Frontal cortex (tissue), 3 donors: ENCODE measurements at regions not wholly inside any gene's neighbourhood (a gene's known extent, or its start where the extent isn't known, plus 50 kb on each side); places are given as distances from the start of the nearest gene placed in this dataset.
"Not testable (repeated sequence)": the region's sequence is repeated elsewhere in the genome, so short reads cannot be mapped to it uniquely, and the experiment has no call there.

Experiments used
- DNase-seq, 2 donors: peaks; one replicate each; pipeline ENCODE4 v3.0.0; 2012; ENCODE audit warnings: low spot score in 2 of 2
- FAIRE-seq: peaks from 2 replicates; lab custom pipeline; 2012; peaks lifted over from hg19 to GRCh38; lab: Jason Lieb, UNC
- donor health status: control.
- donor health status: control.
- donor health status: control.

DNA sequence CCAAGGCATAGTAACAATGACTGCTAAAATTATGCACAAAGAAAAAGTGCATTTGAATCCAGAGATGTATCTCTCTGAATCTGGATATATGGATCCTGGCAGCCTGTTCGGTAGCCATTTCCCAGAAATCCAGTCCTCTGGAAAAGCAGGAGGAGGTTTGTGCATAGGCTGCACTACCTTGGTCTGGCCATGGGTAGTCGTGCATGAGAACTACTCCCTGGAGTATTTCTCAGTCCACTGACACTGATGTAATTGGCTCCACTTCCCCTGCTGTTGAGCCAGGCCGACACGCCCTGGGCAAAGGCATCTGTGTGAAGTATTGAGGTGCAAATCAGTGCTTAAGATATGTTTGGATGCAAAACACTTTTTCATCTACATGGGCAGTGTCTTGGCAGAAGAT, 2793.8 kb downstream of the RPIA start:
- not testable (repeated sequence) for FAIRE-seq, DNase-seq

DNA sequence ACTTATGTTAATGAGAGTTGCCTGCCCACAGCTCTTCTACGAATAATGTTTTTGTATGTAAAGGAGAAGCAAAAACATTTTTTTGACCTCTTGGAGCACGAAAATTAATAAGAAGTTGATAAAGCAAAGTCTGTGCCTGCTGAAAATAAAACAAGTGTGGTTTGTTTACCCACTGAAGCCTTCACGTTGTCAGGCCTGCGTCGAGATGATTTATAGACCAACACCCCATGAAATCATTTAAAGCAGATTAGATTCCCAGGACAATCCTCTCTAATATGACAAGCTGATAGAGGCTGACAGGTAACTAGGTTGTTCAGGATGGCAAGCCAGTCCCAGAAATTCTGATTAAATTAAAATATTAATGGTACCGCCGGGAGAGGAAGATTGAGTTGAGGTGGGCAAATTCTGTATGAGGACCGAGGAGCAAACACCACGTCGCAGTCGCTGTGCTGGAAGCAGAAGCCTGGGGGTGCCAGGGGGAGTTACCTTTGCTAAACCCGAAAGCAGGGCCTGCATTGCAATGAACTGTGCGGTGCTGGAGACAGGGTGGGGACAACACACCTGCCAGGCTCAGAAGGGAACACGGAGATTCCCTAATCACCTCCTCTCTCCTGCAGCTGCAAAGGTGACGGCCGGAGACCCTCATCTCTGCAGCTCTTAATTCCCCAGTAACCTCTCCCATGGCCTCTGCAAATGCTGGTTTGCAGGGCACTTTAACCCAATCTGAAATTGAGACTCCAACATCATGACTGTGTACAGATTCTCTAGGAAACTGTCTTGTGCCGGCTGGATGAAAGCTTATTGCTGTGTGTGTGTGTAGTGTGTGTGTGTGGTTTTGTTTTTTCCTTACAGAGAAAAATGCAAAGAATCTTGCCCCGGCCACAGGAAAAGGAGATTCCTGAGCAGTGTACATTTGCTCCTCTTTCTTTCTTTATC, 2805.9 kb downstream of the RPIA start:
- not testable (repeated sequence) for DNase-seq, FAIRE-seq

DNA sequence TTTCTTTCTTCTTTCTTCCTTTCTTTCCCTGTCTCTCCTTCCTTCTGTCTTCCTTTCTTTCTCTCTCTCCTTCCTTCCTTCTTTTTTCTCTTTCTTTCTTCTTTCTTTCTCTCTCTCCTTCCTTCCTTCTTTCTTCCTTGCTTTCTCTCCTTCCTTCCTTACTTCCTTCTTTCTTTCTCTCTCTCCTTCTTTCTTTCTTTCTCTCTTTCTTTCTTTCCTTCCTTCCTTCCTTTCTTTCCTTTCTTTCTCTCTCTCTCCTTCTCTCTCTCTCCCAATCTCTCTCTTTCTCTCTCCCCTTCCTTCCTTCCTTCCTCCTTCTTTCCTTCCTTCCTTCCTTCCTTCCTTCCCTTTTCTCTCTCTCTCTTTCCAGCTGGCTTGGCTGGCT, 2806.6 kb downstream of the RPIA start:
- DNase-seq, FAIRE-seq: not testable (repeated sequence)

DNA sequence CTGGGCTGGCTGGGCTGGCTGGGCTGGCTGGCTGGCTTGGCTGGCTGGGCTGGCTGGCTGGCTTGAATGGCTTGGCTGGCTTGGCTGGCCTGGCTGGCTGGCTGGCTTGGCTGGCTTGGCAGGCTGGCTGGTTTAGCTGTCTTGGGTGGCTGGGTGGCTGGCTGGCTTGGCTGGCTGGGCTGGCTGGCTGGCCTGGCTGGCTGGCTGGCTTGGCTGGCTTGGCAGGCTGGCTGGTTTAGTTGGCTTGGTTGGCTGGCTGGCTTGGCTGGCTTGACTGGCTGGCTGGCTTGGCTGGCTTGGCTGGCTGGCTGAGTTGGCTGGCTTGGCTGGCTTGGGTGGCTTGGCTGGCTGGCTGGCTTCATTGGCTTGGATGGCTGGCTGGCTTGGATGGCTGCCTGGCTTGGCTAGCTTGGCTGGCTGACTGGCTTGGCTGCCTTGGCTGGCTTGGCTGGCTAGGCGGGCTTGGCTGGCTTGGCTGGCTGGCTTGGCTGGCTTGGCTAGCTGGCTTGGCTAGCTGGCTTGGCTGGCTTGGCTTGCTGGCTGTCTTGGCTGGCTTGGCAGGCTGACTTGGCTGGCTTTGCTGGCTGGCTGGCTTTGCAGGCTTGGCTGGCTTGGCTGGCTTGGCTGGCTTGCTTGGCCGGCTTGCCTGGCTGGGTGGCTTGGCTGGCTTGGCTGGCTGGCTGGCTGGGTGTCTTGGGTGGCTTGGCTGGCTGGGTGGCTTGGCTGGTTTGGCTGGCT, 2807.2 kb downstream of the RPIA start:
- DNase-seq, FAIRE-seq: not testable (repeated sequence)

DNA sequence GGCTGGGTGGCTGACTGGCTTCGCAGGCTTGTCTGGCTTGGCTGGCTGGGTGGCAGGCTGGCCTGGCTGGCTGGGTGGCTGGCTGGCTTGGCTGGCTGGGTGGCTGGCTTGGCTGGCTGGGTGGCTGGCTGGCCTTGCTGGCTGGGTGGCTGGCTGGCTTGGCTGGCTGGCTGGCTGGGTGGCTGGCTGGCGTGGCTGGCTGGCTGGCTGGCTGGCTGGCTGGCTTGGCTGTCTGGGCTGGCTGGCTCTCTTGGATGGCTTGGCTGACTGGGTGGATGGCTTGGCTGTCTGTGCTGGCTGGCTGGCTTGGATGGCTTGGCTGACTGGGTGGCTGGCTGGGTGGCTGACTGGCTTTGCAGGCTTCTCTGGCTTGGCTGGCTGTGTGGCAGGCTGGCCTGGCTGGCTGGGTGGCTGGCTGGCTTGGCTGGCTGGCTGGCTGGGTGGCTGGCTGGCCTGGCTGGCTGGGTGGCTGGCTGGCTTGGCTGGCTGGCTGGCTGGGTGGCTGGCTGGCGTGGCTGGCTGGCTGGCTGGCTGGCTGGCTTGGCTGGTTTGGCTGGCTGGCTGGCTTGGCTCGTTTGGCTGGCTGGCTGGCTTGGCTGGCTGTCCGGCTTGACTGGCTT, 2808.1 kb downstream of the RPIA start:
- DNase-seq, FAIRE-seq: not testable (repeated sequence)

DNA sequence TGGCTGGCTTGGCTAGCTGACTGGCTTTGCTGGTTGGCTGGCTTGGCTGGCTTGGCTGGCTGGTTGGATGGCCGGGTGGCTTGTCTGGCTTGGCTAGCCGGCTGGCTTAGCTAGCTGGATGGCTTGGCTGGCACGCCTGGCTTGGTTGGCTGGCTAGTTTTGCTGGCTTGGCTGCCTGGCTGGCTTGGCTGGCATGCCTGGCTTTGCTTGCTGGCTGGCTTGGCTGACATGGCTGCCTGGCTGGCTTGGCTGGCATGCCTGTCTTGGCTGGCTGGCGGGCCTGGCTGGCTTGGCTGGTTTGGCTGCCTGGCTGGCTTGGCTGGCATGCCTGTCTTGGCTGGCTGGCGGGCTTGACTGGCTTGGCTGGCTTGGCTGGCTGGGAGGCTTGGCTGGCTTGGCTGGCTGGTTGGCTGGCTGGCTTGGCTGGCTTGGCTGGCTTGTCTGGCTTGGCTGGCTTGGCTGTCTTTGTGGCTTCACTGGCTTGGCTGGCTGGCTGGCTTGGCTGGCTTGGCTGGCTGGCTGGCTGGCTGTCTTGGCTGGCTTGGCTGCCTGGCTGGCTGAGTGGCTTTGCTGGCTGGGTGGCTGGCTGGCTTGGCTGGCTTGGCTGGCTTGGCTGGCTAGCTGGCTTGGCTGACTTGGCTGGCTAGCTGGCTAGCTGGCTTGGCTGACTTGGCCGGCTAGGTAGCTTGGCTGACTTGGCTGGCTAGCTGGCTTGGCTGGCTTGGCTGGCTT, 2808.9 kb downstream of the RPIA start:
- FAIRE-seq, DNase-seq: not testable (repeated sequence)

DNA sequence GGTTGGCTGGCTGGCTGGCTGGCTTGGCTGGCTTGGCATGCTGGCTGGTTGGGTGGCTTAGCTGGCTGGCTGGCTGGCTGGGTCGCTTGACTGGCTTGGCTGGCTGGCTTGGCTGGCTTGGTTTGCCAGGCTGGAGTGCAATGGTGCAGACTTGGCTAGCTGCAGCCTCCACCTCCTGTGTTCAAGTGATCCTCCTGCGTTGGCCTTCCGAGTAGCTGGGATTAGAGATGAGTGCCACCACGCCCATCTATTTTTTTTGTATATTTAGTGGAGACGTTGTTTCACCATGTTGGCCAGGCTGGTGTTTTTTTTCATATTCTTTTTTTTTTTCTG, 2809.5 kb downstream of the RPIA start:
- not testable (repeated sequence) for DNase-seq, FAIRE-seq

DNA sequence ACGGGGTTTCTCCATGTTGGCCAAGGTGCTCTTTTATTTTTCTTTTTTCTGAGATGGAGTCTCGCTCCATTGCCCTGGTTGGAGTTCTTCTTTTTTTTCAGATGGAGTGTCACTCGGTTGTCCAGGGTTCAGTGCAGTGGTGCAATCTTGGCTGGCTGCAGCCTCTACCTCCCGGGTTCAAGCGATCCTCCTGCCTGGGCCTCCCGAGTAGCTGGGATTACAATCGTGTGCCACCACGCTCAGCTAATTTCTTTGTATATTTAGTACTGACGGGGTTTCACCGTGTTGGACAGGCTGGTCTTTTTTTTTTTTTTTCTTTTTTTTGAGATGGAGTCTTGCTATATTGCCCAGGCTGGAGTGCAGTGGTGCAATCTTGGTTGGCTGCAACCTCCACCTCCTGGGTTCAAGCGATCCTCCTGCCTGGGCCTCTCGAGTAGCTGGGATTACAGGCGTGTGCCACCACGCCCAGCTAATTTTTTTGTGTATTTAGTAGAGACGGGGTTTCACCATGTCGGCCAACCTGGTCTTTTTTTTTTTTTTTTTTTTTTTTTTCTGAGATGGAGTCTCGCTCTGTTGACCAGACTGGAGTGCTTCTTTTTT, 2810.1 kb downstream of the RPIA start:
- FAIRE-seq, DNase-seq: not testable (repeated sequence)

DNA sequence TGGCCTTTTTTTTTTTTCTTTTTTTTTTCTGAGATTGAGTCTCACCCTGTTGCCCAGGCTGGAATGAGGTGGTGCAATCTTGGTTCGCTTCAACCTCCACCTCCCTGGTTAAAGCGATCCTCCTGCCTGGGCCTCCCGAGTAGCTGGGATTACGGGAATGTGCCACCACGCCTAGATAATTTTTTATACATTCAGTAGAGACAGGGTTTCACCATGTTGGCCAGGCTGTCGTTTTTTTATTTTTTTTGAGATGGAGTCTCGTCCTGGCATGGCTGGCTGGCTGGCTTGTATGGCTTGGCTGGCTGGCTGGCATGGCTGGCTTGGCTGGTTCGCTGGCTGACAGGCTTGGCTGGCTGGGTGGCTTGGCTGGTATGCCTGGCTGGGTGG, 2812.1 kb downstream of the RPIA start:
- FAIRE-seq, result not testable (repeated sequence)

DNA sequence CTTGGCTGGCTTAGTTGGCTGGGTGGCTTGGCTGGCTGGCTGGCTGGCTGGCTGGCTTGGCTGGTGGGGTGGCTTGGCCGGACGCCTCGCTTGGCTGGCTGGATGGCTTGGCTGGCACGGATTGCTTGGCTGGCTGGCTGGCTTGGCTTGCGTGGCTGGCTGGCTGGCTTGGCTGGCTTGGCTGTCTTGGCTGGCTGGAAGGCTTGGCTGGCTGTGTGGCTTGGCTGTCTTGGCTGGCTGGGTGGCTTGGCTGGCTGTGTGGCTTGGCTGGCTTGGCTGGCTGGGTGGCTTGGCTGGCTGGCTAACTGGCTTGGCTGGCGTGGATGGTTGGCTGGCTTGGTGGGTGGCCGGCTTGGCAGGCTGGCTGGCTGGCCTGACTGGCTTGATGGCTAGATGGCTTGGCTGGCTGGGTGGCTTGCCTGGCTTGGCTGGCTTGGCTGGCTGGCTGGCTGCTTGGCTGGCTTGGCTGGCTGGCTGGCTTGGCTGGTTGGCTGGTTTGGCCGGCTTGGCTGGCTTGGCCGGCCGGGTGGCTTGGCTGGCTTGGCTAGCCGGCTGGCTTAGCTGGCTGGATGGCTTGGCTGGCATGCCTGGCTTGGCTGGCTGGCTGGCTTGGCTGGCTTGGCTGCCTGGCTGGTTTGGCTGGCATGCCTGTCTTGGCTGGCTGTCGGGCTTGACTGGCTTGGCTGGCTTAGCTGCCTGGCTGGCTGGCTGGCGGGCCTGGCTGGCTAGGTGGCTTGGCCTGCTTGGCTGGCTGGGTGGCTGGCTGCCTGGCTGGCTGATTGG, 2812.7 kb downstream of the RPIA start:
- not testable (repeated sequence) for DNase-seq, FAIRE-seq

More for the DNA sequence above, 2812.1 kb downstream of the RPIA start:
- DNase-seq, result not testable (repeated sequence)

DNA sequence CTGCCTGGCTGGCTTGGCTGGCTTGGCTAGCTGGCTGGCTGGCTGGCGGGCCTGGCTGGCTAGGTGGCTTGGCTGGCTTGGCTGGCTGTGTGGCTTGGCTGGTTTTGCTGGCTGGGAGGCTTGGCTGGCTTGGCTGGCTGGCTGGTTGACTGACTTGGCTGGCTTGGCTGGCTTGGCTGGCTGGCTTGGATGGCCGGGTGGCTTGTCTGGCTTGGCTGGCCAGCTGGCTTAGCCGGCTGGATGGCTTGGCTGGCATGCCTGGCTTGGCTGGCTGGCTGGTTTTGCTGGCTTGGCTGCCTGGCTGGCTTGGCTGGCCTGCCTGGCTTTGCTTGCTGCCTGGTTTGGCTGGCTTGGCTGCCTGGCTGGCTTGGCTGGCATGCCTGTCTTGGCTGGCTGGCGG, 2817.3 kb downstream of the RPIA start:
- FAIRE-seq, DNase-seq: not testable (repeated sequence)

DNA sequence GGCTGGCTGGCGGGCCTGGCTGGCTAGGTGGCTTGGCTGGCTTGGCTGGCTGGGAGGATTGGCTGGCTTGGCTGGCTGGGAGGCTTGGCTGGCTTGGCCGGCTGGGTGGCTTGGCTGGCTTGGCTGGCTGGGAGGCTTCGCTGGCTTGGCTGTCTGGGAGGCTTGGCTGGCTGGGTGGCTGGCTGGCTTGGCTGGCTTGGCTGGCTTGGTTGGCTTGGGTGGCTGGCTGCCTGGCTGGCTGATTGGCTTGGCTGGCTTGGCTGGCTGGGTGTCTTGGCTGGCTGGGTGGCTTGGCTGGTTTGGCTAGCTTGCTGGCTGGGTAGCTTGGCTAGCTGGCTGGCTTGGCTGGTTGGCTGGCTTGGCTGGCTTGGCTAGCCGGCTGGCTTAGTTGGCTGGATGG, 2817.8 kb downstream of the RPIA start:
- FAIRE-seq, DNase-seq: not testable (repeated sequence)

DNA sequence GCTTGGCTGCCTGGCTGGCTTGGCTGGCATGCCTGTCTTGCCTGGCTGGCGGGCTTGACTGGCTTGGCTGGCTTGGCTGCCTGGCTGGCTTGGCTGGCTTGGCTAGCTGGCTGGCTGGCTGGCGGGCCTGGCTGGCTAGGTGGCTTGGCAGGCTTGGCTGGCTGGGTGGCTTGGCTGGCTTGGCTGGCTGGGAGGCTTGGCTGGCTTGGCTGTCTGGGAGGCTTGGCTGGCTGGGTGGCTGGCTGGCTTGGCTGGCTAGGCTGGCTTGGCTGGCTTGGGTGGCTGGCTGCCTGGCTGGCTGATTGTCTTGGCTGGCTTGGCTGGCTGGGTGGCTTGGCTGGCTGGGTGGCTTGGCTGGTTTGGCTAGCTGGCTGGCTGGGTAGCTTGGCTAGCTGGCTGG, 2819.7 kb downstream of the RPIA start:
- not testable (repeated sequence) for DNase-seq, FAIRE-seq

DNA sequence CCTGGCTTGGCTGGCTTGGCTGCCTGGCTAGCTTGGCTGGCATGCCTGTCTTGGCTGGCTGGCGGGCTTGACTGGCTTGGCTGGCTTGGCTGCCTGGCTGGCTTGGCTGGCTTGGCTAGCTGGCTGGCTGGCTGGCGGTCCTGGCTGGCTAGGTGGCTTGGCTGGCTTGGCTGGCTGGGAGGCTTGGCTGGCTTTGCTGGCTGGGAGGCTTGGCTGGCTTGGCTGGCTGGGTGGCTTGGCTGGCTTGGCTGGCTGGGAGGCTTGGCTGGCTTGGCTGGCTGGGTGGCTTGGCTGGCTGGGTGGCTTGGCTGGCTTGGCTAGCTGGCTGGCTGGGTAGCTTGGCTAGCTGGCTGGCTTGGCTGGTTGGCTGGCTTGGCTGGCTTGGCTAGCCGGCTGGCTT, 2824.5 kb downstream of the RPIA start:
- FAIRE-seq, DNase-seq: not testable (repeated sequence)

DNA sequence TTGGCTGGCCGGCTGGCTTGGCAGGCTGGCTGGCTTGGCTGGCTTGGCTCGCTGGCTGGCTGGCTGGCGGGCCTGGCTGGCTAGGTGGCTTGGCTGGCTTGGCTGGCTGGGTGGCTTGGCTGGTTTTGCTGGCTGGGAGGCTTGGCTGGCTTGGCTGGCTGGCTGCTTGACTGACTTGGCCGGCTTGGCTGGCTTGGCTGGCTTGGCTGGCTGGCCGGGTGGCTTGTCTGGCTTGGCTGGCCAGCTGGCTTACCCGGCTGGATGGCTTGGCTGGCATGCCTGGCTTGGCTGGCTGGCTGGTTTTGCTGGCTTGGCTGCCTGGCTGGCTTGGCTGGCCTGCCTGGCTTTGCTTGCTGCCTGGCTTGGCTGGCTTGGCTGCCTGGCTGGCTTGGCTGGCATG, 2825.2 kb downstream of the RPIA start:
- FAIRE-seq, DNase-seq: not testable (repeated sequence)

DNA sequence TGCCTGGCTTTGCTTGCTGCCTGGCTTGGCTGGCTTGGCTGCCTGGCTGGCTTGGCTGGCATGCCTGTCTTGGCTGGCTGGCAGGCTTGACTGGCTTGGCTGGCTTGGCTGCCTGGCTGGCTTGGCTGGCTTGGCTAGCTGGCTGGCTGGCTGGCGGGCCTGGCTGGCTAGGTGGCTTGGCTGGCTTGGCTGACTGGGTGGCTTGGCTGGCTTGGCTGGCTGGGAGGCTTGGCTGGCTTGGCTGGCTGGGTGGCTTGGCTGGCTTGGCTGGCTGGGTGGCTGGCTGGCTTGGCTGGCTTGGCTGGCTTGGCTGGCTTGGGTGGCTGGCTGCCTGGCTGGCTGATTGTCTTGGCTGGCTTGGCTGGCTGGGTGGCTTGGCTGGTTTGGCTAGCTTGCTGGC, 2826.4 kb downstream of the RPIA start:
- DNase-seq, FAIRE-seq: not testable (repeated sequence)

DNA sequence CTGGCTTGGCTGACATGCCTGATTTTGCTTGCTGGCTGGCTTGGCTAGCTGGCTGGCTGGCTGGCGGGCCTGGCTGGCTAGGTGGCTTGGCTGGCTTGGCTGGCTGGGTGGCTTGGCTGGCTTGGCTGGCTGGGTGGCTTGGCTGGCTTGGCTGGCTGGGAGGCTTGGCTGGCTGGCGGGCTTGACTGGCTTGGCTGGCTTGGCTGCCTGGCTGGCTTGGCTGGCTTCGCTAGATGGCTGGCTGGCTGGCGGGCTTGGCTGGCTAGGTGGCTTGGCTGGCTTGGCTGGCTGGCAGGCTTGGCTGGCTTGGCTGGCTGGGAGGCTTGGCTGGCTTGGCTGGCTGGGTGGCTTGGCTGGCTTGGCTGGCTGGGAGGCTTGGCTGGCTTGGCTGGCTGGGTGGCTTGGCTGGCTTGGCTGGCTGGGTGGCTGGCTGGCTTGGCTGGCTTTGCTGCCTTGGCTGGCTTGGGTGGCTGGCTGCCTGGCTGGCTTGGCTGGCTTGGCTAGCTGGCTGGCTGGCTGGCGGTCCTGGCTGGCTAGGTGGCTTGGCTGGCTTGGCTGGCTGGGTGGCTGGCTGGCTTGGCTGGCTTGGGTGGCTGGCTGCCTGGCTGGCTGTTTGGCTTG, 2827.0 kb downstream of the RPIA start:
- DNase-seq, FAIRE-seq: not testable (repeated sequence)

DNA sequence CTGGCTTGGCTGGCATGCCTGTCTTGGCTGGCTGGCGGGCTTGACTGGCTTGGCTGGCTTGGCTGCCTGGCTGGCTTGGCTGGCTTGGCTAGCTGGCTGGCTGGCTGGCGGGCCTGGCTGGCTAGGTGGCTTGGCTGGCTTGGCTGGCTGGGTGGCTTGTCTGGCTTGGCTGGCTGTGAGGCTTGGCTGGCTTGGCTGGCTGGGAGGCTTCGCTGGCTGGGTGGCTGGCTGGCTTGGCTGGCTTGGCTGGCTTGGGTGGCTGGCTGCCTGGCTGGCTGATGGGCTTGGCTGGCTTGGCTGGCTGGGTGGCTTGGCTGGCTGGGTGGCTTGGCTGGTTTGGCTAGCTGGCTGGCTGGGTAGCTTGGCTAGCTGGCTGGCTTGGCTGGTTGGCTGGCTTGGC, 2827.9 kb downstream of the RPIA start:
- not testable (repeated sequence) for FAIRE-seq, DNase-seq
